HG03354 (cell line): ENCODE measurements at regions not wholly inside any gene's neighbourhood (a gene's known extent, or its start where the extent isn't known, plus 50 kb on each side); places are given as distances from the start of the nearest gene placed in this dataset.
A peak's percentile ranks its signal among the peaks of the same experiment; 100 is the strongest.
"Not testable (repeated sequence)": the region's sequence is repeated elsewhere in the genome, so short reads cannot be mapped to it uniquely, and the experiment has no call there.

Source experiments
- ATAC-seq: cut with Tn5 transposase; IDR thresholded peaks from one replicate; pipeline ENCODE4 v1.9.1; 2021; ENCODE audit warnings: mild to moderate bottlenecking; ENCODE audit not compliant: unreplicated experiment, poor library complexity, severe bottlenecking

GRCh38 chr1:221228594-221228993, 349.4 kb downstream of the HLX start:
- no peak for ATAC-seq

- no peak for ATAC-seq
These were observed 351.4 kb downstream of the HLX start for GRCh38 chr1:221230605-221231004.

- ATAC-seq = no peak
These were observed 355.5 kb downstream of the HLX start for GRCh38 chr1:221234791-221235190.

- ATAC-seq = no peak
These were observed 358.3 kb downstream of the HLX start for GRCh38 chr1:221237587-221237986.

GRCh38 chr1:221239181-221239580, 359.9 kb downstream of the HLX start:
- ATAC-seq = no peak

- ATAC-seq = no peak
These were observed 360.5 kb downstream of the HLX start for GRCh38 chr1:221239792-221240191.

- ATAC-seq = no peak
These were observed 361.4 kb downstream of the HLX start for GRCh38 chr1:221240690-221241089.

GRCh38 chr1:221241157-221241556, 361.9 kb downstream of the HLX start:
- ATAC-seq = no peak

GRCh38 chr1:221241592-221241991, 362.3 kb downstream of the HLX start:
- ATAC-seq = no peak

- ATAC-seq = no peak
These were observed 366.8 kb downstream of the HLX start for GRCh38 chr1:221246067-221246466.

GRCh38 chr1:221246628-221247415, 367.6 kb downstream of the HLX start:
- no peak for ATAC-seq

GRCh38 chr1:221251580-221251979, 372.3 kb downstream of the HLX start:
- ATAC-seq = no peak

GRCh38 chr1:221254813-221255212, 375.6 kb downstream of the HLX start:
- ATAC-seq = no peak

- no peak for ATAC-seq
These were observed 377.5 kb downstream of the HLX start for GRCh38 chr1:221256773-221257172.

- ATAC-seq = not testable (repeated sequence)
These were observed 378.3 kb downstream of the HLX start for GRCh38 chr1:221257548-221257947.

- not testable (repeated sequence) for ATAC-seq
These were observed 383.4 kb downstream of the HLX start for GRCh38 chr1:221262677-221263076.

GRCh38 chr1:221263831-221264767, 384.9 kb downstream of the HLX start:
- ATAC-seq = peak; percentile 99

GRCh38 chr1:221264848-221265247, 385.6 kb downstream of the HLX start:
- ATAC-seq = no peak

GRCh38 chr1:221268295-221268694, 389.1 kb downstream of the HLX start:
- ATAC-seq = no peak

- no peak for ATAC-seq
These were observed 392.5 kb downstream of the HLX start for GRCh38 chr1:221271701-221272100.

GRCh38 chr1:221272940-221273339, 393.7 kb downstream of the HLX start:
- ATAC-seq = no peak
